Keratinocyte (primary cell): ENCODE measurements at regions not wholly inside any gene's neighbourhood (a gene's known extent, or its start where the extent isn't known, plus 50 kb on each side); places are given as distances from the start of the nearest gene placed in this dataset.

Experiments
- EZH2 ChIP-seq: IDR thresholded peaks from one replicate; pipeline ENCODE4 v1.6.1; 2012; ENCODE audit warnings: inconsistent platforms, mild to moderate bottlenecking, low read length, moderate library complexity
- TF ChIP-seq, protein P1 (sequence below), 3 experiments: IDR thresholded peaks in 1 of 3; conservative IDR thresholded peaks in 1 of 3; optimal IDR thresholded peaks in 1 of 3; 2 replicates in 2 of 3; 3 replicates in 1 of 3; pipeline versions ENCODE3 to v1.5.1; 2011; ENCODE audit warnings: low read length in 3 of 3, mild to moderate bottlenecking in 3 of 3, moderate library complexity in 2 of 3, control low read depth in 1 of 3, inconsistent platforms in 1 of 3; ENCODE audit not compliant: insufficient read depth in 2 of 3; ENCODE audit errors: extremely low read depth in 1 of 3

DNA sequence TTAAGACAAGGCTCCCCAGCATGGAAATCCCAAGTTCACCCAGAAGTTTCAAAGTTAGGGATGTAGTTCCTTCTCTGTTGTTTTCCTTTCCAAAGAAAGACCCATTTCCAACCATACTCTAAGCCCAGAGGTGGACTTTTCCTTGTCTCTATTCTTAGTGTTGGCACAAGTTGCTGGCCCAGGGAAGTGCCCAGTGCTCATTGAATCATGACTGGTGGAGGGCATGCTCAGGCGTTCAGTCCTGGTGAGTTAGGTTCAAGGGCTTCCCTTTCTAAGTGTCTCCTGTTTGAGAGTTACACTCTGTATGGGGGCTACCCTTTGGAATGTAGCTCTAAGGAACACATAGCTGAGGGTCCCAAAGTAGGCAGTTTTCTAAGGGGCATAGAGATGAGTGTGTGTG is 389.5 kb downstream of the KCNRG start:
- TF ChIP-seq, protein P1, sequence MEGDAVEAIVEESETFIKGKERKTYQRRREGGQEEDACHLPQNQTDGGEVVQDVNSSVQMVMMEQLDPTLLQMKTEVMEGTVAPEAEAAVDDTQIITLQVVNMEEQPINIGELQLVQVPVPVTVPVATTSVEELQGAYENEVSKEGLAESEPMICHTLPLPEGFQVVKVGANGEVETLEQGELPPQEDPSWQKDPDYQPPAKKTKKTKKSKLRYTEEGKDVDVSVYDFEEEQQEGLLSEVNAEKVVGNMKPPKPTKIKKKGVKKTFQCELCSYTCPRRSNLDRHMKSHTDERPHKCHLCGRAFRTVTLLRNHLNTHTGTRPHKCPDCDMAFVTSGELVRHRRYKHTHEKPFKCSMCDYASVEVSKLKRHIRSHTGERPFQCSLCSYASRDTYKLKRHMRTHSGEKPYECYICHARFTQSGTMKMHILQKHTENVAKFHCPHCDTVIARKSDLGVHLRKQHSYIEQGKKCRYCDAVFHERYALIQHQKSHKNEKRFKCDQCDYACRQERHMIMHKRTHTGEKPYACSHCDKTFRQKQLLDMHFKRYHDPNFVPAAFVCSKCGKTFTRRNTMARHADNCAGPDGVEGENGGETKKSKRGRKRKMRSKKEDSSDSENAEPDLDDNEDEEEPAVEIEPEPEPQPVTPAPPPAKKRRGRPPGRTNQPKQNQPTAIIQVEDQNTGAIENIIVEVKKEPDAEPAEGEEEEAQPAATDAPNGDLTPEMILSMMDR (optimal IDR thresholded peaks at IDR 0.05 in 1 of 3, IDR thresholded peaks at IDR 0.05 in 1 of 3, conservative IDR thresholded peaks at IDR 0.05 in 1 of 3; ENCODE audit: extremely low read depth in 1 of 3, insufficient read depth in 2 of 3, low read length in 3 of 3) = no peak
- no peak for TF ChIP-seq EZH2
